IMR-90 (cell line): ENCODE measurements at regions not wholly inside any gene's neighbourhood (a gene's known extent, or its start where the extent isn't known, plus 50 kb on each side); places are given as distances from the start of the nearest gene placed in this dataset.

Source experiments
- ATAC-seq: fragments of 200-7000 bp; cut with Tn5 transposase; 2 replicates; pipeline ENCODE4 v1.9.1; 2020; ENCODE audit warnings: low read depth, mild to moderate bottlenecking, moderate library complexity
- BruUV-seq: library from RNA; stranded (reverse); fragments of 400-500 nt; replicated peaks from 2 replicates; lab custom pipeline; 2021; lab: Mats Ljungman, UMichigan
- CTCF ChIA-PET: fragments of 300-600 bp; formaldehyde crosslinking; extraction: SDS; loops from one replicate; lab custom pipeline; 2021; ENCODE audit warnings: antibody characterized with exemption; lab: Yijun Ruan, JAX
- POLR2A ChIA-PET: fragments of 300-600 bp; sonication (Branson Sonifier 250); formaldehyde crosslinking; loops from one replicate; lab custom pipeline; 2022; ENCODE audit warnings: antibody characterized with exemption; ENCODE audit not compliant: unreplicated experiment; lab: Charles Lee
- DNase-seq: peaks from one replicate; pipeline ENCODE4 v3.0.0; 2013
- H2AFZ ChIP-seq: replicated peaks from 2 replicates; pipeline ENCODE3; 2013; ENCODE audit warnings: low read length, mild to moderate bottlenecking; ENCODE audit not compliant: poor library complexity
- H2AK5ac ChIP-seq: 2 replicates; pipeline ENCODE4 v1.6.1; 2013; ENCODE audit warnings: low read depth, low read length, inconsistent platforms
- H2AK9ac ChIP-seq: replicated peaks from 2 replicates; pipeline ENCODE3; 2013; ENCODE audit warnings: mild to moderate bottlenecking, low read depth, low read length, moderate library complexity; ENCODE audit not compliant: poor library complexity
- H2BK120ac ChIP-seq: 2 replicates; pipeline ENCODE4 v1.6.1; 2013; ENCODE audit warnings: low read depth, low read length, inconsistent platforms
- H2BK15ac ChIP-seq: 3 replicates; pipeline ENCODE4 v1.6.1; 2013; ENCODE audit warnings: low read depth, low read length, inconsistent platforms
- H2BK20ac ChIP-seq: 2 replicates; pipeline ENCODE4 v1.6.1; 2013; ENCODE audit warnings: low read depth, mild to moderate bottlenecking, inconsistent platforms, low read length, moderate library complexity
- H2BK5ac ChIP-seq: 2 replicates; pipeline ENCODE4 v1.6.1; 2013; ENCODE audit warnings: mild to moderate bottlenecking, low read depth, low read length, inconsistent platforms; ENCODE audit not compliant: poor library complexity, severe bottlenecking
- H3K14ac ChIP-seq: replicated peaks from 2 replicates; pipeline ENCODE4 v1.6.1; 2013; ENCODE audit warnings: low read depth, low read length, inconsistent platforms
- H3K18ac ChIP-seq: 2 replicates; pipeline ENCODE4 v1.6.1; 2013; ENCODE audit warnings: low read depth, low read length, control low read depth
- H3K23ac ChIP-seq: 2 replicates; pipeline ENCODE4 v1.6.1; 2013; ENCODE audit warnings: low read depth, low read length, inconsistent platforms
- H3K27ac ChIP-seq: 2 replicates; pipeline ENCODE4 v1.5.1; 2013; ENCODE audit warnings: mild to moderate bottlenecking, control low read depth, low read length; ENCODE audit not compliant: insufficient read depth
- H3K27me3 ChIP-seq: 2 replicates; pipeline ENCODE4 v1.6.1; 2013; ENCODE audit warnings: low read length; ENCODE audit not compliant: control insufficient read depth, insufficient read depth
- H3K36me3 ChIP-seq: 2 replicates; pipeline ENCODE4 v1.6.1; 2013; ENCODE audit warnings: low read length, mixed read lengths; ENCODE audit not compliant: control insufficient read depth, insufficient read depth
- H3K4ac ChIP-seq: 2 replicates; pipeline ENCODE4 v1.6.1; 2013; ENCODE audit warnings: low read depth, low read length, inconsistent platforms
- H3K4me1 ChIP-seq: 2 replicates; pipeline ENCODE4 v1.6.1; 2013; ENCODE audit warnings: low read length, mixed read lengths; ENCODE audit not compliant: control insufficient read depth, insufficient read depth
- H3K4me2 ChIP-seq: 2 replicates; pipeline ENCODE4 v1.6.1; 2013; ENCODE audit warnings: low read depth, mild to moderate bottlenecking, control low read depth, low read length, moderate library complexity
- H3K4me3 ChIP-seq: 2 replicates; pipeline ENCODE4 v1.5.1; 2013; ENCODE audit warnings: low read depth, mild to moderate bottlenecking, control low read depth, low read length, moderate library complexity; ENCODE audit not compliant: insufficient read depth
- H3K56ac ChIP-seq: 2 replicates; pipeline ENCODE4 v1.6.1; 2013; ENCODE audit warnings: low read length, inconsistent platforms; ENCODE audit not compliant: insufficient read depth; ENCODE audit errors: extremely low read depth
- H3K79me1 ChIP-seq, 2 experiments: 2 replicates each; pipeline ENCODE4 v1.6.1; 2013; ENCODE audit warnings: low read length in 2 of 2, inconsistent platforms in 1 of 2, low read depth in 1 of 2
- H3K9ac ChIP-seq: 2 replicates; pipeline ENCODE4 v1.6.1; 2013; ENCODE audit warnings: low read depth, low read length, control low read depth
- H3K9me1 ChIP-seq: 2 replicates; pipeline ENCODE4 v1.6.1; 2013; ENCODE audit warnings: low read length, inconsistent platforms; ENCODE audit not compliant: insufficient read depth
- H3K9me3 ChIP-seq: 2 replicates; pipeline ENCODE4 v1.6.1; 2013; ENCODE audit warnings: low read length; ENCODE audit not compliant: control insufficient read depth, insufficient read depth
- H4K20me1 ChIP-seq: 2 replicates; pipeline ENCODE4 v1.6.1; 2013; ENCODE audit warnings: low read length, inconsistent platforms; ENCODE audit not compliant: insufficient read depth
- H4K5ac ChIP-seq: 2 replicates; pipeline ENCODE4 v1.6.1; 2013; ENCODE audit warnings: mild to moderate bottlenecking, low read depth, low read length, control low read depth
- H4K8ac ChIP-seq, 2 experiments: 2 replicates each; pipeline ENCODE4 v1.6.1; 2013; ENCODE audit warnings: low read depth in 2 of 2, low read length in 2 of 2, control low read depth in 1 of 2, inconsistent platforms in 1 of 2
- H4K91ac ChIP-seq: 2 replicates; pipeline ENCODE4 v1.6.1; 2013; ENCODE audit warnings: low read depth, low read length, inconsistent platforms; ENCODE audit not compliant: insufficient read depth
- BHLHE40 ChIP-seq: fragments of 150-350 bp; IDR thresholded peaks from 2 replicates; pipeline ENCODE4 v1.6.1; 2016; ENCODE audit warnings: mild to moderate bottlenecking, low read depth, low read length
- CHD1 ChIP-seq: IDR thresholded peaks from 2 replicates; pipeline ENCODE4 v1.6.1; 2012; ENCODE audit warnings: low read depth, low read length, improper control_type of control experiment
- MAFK ChIP-seq: IDR thresholded peaks from 2 replicates; pipeline ENCODE4 v1.6.1; 2012; ENCODE audit warnings: low read depth, low read length, improper control_type of control experiment
- MAZ ChIP-seq: IDR thresholded peaks from 2 replicates; pipeline ENCODE4 v1.6.1; 2012; ENCODE audit warnings: low read depth, mild to moderate bottlenecking, low read length, improper control_type of control experiment, moderate library complexity, borderline replicate concordance
- NFE2L2 ChIP-seq: fragments of 150-350 bp; IDR thresholded peaks from 2 replicates; pipeline ENCODE4 v1.6.1; 2016; ENCODE audit warnings: low read depth, mild to moderate bottlenecking, low read length
- RAD21 ChIP-seq: IDR thresholded peaks from 2 replicates; pipeline ENCODE4 v1.6.1; 2012; ENCODE audit warnings: low read length, improper control_type of control experiment
- RCOR1 ChIP-seq: IDR thresholded peaks from 2 replicates; pipeline ENCODE4 v1.6.1; 2012; ENCODE audit warnings: mild to moderate bottlenecking, low read length, improper control_type of control experiment; ENCODE audit not compliant: insufficient replicate concordance
- RFX5 ChIP-seq: IDR thresholded peaks from 2 replicates; pipeline ENCODE4 v1.8.0; 2012; ENCODE audit warnings: low read depth, mild to moderate bottlenecking, low read length, moderate library complexity
- SMC3 ChIP-seq: fragments of 150-350 bp; IDR thresholded peaks from 2 replicates; pipeline ENCODE4 v1.6.1; 2016; ENCODE audit warnings: low read depth, mild to moderate bottlenecking, antibody characterized with exemption, low read length, moderate library complexity
- WGBS, 2 experiments: methylation state at CpG; one replicate each; pipeline versions ENCODE4 v1.1.5 to v1.1.7; 2013; ENCODE audit warnings: missing lambda C conversion rate in 2 of 2; ENCODE audit not compliant: insufficient read length in 1 of 2; ENCODE audit errors: extremely low coverage in 2 of 2; 5-methylcytosine and 5-hydroxymethylcytosine counted together
- dilution Hi-C: fragments of 300-500 bp; cut with HindIII; formaldehyde crosslinking; loops from one replicate; pipeline ENCODE4 v1.14.3; 2018; ENCODE audit warnings: low sequenced_read_pairs; ENCODE audit not compliant: unreplicated experiment
- in situ Hi-C: fragments of 300-500 bp; cut with MboI; formaldehyde crosslinking; loops from 3 replicates; pipeline ENCODE4 v1.14.3; 2019; ENCODE audit warnings: low sequenced_read_pairs, inconsistent platforms, mixed read lengths
- intact Hi-C: fragments of 100-400 bp; cut with micrococcal nuclease; formaldehyde crosslinking; loops from 2 replicates; pipeline ENCODE4 v1.10.0; 2022
- TF ChIP-seq, protein P1 (sequence below): fragments of 150-350 bp; IDR thresholded peaks from 2 replicates; pipeline ENCODE4 v1.6.1; 2016; ENCODE audit warnings: low read depth, mild to moderate bottlenecking, low read length, moderate library complexity, borderline replicate concordance
- TF ChIP-seq, protein P2 (sequence below): conservative IDR thresholded peaks from 2 replicates; pipeline ENCODE4 v1.5.1; 2012; ENCODE audit warnings: mild to moderate bottlenecking, low read depth, low read length, improper control_type of control experiment

GRCh38 chr5:91906494-91906893 is 523.4 kb upstream of the ARRDC3 start:
- no TSS peak for BruUV-seq
- no peaks in the 10 kb centered on the region for H3K9me1 ChIP-seq
- no peak overlapping the region for H3K4me2 ChIP-seq
- in situ Hi-C loops (no loop called here), intact Hi-C loops (no loop called here), dilution Hi-C loops (no loop called here)
- H4K8ac ChIP-seq, result no peak overlapping the region
- no peak overlapping the region for H2BK20ac ChIP-seq
- no peak overlapping the region for H4K91ac ChIP-seq
- H3K36me3 ChIP-seq, result no peaks in the 10 kb centered on the region
- H3K4me3 ChIP-seq, result no peak overlapping the region
- no peak overlapping the region for H3K56ac ChIP-seq
- no peak overlapping the region for H2AK9ac ChIP-seq
- ChIA-PET POLR2A (no interaction called here), CTCF (no interaction called here)
- no CpG with 5 or more reads among the region's 1 CpG for WGBS, 2 experiments
- no peak overlapping the region for H2AK5ac ChIP-seq
- no peak overlapping the region for H3K4ac ChIP-seq
- no peaks in the 10 kb centered on the region for H3K9me3 ChIP-seq
- no peaks in the 10 kb centered on the region for H3K4me1 ChIP-seq
- no peak overlapping the region for H3K9ac ChIP-seq
- H2BK15ac ChIP-seq, result no peak overlapping the region
- no peak overlapping the region for H3K27ac ChIP-seq
- DNase-seq (no peak), ATAC-seq (no peak)
- no peaks in the 10 kb centered on the region for H4K20me1 ChIP-seq
- no peak overlapping the region for H3K18ac ChIP-seq
- no peak overlapping the region for H3K14ac ChIP-seq
- H4K5ac ChIP-seq, result no peak overlapping the region
- H3K79me1 ChIP-seq, result no peaks in the 10 kb centered on the region
- H3K27me3 ChIP-seq, result no peaks in the 10 kb centered on the region
- TF ChIP-seq CHD1 (no peak), RAD21 (no peak), NFE2L2 (no peak), MAFK (no peak), RFX5 (no peak), RCOR1 (no peak), MAZ (no peak), BHLHE40 (no peak), SMC3 (no peak)
- TF ChIP-seq, protein P1, sequence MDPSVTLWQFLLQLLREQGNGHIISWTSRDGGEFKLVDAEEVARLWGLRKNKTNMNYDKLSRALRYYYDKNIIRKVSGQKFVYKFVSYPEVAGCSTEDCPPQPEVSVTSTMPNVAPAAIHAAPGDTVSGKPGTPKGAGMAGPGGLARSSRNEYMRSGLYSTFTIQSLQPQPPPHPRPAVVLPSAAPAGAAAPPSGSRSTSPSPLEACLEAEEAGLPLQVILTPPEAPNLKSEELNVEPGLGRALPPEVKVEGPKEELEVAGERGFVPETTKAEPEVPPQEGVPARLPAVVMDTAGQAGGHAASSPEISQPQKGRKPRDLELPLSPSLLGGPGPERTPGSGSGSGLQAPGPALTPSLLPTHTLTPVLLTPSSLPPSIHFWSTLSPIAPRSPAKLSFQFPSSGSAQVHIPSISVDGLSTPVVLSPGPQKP, result no peak
- TF ChIP-seq, protein P2, sequence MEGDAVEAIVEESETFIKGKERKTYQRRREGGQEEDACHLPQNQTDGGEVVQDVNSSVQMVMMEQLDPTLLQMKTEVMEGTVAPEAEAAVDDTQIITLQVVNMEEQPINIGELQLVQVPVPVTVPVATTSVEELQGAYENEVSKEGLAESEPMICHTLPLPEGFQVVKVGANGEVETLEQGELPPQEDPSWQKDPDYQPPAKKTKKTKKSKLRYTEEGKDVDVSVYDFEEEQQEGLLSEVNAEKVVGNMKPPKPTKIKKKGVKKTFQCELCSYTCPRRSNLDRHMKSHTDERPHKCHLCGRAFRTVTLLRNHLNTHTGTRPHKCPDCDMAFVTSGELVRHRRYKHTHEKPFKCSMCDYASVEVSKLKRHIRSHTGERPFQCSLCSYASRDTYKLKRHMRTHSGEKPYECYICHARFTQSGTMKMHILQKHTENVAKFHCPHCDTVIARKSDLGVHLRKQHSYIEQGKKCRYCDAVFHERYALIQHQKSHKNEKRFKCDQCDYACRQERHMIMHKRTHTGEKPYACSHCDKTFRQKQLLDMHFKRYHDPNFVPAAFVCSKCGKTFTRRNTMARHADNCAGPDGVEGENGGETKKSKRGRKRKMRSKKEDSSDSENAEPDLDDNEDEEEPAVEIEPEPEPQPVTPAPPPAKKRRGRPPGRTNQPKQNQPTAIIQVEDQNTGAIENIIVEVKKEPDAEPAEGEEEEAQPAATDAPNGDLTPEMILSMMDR, result no peak
- no peak overlapping the region for H3K23ac ChIP-seq
- no peak overlapping the region for H2BK120ac ChIP-seq
- no peak overlapping the region for H2BK5ac ChIP-seq
- no peak overlapping the region for H2AFZ ChIP-seq
